BLaER1 (cell line): ENCODE measurements at regions not wholly inside any gene's neighbourhood (a gene's known extent, or its start where the extent isn't known, plus 50 kb on each side); places are given as distances from the start of the nearest gene placed in this dataset.
A peak's percentile ranks its signal among the peaks of the same experiment; 100 is the strongest.

Source experiments
- H3K27ac ChIP-seq: shearing (Covaris generic); formaldehyde crosslinking; 2 replicates; pipeline ENCODE4 v1.8.1; 2022
- H3K27me3 ChIP-seq: shearing (Covaris generic); formaldehyde crosslinking; 2 replicates; pipeline ENCODE4 v1.8.1; 2022
- H3K36me3 ChIP-seq: shearing (Covaris generic); formaldehyde crosslinking; 2 replicates; pipeline ENCODE4 v1.8.1; 2022
- H3K4me1 ChIP-seq: shearing (Covaris generic); formaldehyde crosslinking; 2 replicates; pipeline ENCODE4 v1.8.1; 2022
- H3K4me2 ChIP-seq: shearing (Covaris generic); formaldehyde crosslinking; 2 replicates; pipeline ENCODE4 v1.8.1; 2022
- H3K4me3 ChIP-seq: shearing (Covaris generic); formaldehyde crosslinking; 2 replicates; pipeline ENCODE4 v1.8.1; 2022
- H3K9ac ChIP-seq: shearing (Covaris generic); formaldehyde crosslinking; 2 replicates; pipeline ENCODE4 v1.8.1; 2022
- H3K9me3 ChIP-seq: shearing (Covaris generic); formaldehyde crosslinking; 2 replicates; pipeline ENCODE4 v1.8.1; 2022
- H4K20me1 ChIP-seq: shearing (Covaris generic); formaldehyde crosslinking; 2 replicates; pipeline ENCODE4 v1.8.1; 2022
- Cebpa-rat ChIP-seq: shearing (Covaris generic); IDR thresholded peaks from 2 replicates; pipeline ENCODE4 v1.8.1; 2022

DNA sequence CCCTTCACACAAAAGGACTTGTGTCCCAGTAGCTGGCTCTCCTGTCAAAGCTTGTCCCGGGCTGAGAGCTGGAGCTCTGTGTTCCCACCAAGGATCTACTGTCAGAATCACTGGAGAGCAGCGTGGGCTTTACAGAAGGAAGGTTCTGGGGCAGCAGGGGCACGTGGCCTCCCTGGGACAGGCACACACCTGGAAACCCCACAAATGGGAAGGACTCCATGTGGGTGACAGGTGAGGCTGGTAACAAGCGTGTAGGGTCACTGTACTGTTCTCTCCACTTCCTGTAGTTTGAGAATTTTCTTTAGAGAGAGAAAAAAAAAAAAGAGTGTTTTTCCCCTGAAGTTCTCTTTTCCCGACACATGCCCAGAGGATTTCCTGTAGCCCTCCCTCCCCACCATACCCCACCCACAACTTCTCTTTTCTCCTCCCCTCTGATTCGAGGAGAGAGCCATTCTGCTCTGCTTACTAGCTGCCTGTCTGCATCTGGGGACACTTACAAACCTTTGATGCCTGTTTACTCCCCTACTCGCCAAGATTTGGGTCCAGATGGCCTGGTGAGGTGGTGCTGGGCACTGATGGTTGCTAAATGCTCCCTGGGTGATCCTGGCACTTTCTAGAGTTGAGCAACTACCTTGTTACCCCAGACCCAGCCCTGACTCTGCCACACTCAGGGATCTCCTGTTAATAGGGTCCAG, 84.1 kb upstream of the SIRPA start:
- H4K20me1 ChIP-seq = no peaks in the 10 kb centered on the region
- no peaks in the 10 kb centered on the region for H3K27me3 ChIP-seq
- no peak overlapping the region for H3K4me3 ChIP-seq
- H3K27ac ChIP-seq = peak overlapping the region; percentile 10; the same call in 1 of the 2 replicates
- H3K4me1 ChIP-seq = peaks cover 25% of the 10 kb centered on the region
- no peak for TF ChIP-seq Cebpa-rat
- H3K4me2 ChIP-seq = peak overlapping the region; percentile 82
- H3K9me3 ChIP-seq = no peaks in the 10 kb centered on the region
- H3K9ac ChIP-seq = peak overlapping the region; percentile 44; the same call in 1 of the 2 replicates
- H3K36me3 ChIP-seq = no peaks in the 10 kb centered on the region

DNA sequence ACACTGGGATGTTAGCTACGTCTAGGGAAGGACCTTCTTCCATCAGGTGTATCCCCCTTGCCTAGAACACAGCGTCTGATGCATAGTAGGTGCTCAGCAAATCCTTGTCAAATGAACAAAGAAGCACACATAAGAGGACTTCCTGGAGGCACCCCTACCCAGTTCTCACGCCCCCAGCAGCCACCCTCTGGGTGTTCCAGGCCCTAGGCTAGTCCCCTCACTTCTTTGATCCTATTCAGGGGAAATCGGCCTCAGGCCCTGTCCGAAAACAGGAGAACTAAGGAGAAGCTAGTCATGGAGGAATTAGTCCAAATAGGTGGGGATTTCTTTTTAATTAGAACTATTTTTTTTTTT, 84.7 kb upstream of the SIRPA start:
- peak overlapping the region; percentile 2; the same call in 1 of the 2 replicates for H3K27ac ChIP-seq
- no peaks in the 10 kb centered on the region for H3K36me3 ChIP-seq
- no peak overlapping the region for H3K9ac ChIP-seq

DNA sequence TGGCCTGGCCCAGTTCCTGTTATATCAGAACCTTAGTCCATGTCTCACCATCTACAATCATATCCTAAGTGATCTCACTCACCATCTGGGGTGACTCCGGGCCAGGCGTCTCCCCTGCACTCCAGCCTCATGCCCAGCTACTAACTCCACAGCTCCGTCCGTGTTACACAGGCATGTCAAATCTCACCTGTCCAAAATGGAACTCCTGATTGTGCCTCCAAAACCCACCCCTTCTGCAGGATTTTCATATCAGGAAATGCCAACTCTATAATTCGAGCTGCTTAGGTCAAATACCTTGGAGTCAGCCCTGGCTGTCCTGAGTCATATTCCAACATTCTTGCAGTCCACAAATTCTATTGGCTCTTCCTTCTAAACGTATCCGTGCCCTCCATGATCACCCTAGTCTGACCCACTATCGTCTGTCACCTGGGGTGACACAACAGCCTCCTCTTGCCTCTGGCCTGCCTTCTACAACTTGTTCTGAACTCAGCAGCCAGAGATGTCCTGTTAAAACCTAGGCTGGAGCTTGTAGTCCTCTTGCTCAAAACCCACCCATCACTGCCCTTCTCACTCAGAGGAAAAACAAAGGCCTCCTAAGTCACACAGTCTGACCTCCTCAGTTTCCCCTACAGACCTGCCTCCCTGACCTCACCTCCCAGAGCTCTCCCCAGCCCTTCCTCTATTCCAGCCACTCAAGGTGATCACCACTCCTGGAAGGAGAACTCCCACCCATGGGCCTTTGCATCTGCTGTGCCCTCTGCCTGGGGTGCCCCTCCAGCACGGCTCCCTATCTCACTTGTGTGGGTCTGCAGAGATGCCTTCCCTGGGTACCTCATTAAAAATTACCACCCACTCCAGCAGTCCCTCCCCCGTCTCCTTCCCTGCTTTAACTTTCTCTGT, 85.3 kb upstream of the SIRPA start:
- H3K27me3 ChIP-seq = no peaks in the 10 kb centered on the region
- H3K4me1 ChIP-seq = peaks cover 22% of the 10 kb centered on the region
- H4K20me1 ChIP-seq = no peaks in the 10 kb centered on the region
- H3K4me3 ChIP-seq = no peak overlapping the region
- no peak overlapping the region for H3K27ac ChIP-seq
- H3K9ac ChIP-seq = no peak overlapping the region
- no peak for TF ChIP-seq Cebpa-rat
- H3K4me2 ChIP-seq = no peak overlapping the region
- H3K36me3 ChIP-seq = no peaks in the 10 kb centered on the region
- no peaks in the 10 kb centered on the region for H3K9me3 ChIP-seq

More for the DNA sequence above, 84.7 kb upstream of the SIRPA start:
- H3K9me3 ChIP-seq = no peaks in the 10 kb centered on the region
- no peaks in the 10 kb centered on the region for H4K20me1 ChIP-seq
- no peaks in the 10 kb centered on the region for H3K27me3 ChIP-seq
- no peak for TF ChIP-seq Cebpa-rat
- peaks cover 22% of the 10 kb centered on the region for H3K4me1 ChIP-seq
- H3K4me2 ChIP-seq = peak overlapping the region; percentile 82
- no peak overlapping the region for H3K4me3 ChIP-seq

DNA sequence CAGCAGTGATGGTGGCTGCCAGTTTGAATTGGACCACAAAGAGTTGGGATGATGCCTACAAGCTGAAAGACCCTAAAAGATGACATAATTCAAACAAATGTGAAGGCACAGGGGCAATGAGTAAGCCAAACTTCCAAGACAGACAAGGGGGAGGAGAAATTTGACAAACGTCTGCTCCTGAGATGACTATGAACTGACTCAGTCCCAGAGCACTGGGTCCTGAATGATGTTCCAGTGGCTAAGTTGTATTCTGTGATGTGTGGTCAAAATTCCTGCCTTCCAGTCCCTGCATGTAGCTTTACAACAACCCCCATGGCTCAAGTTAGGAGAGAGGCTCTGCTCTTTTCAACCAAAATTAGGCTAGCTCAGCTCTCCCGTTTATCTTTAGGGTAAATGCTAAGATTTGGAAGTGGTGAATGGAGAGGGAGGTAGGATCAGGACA, 86.1 kb upstream of the SIRPA start:
- Histone ChIP-seq H3K27ac (no peak overlapping the region), H3K9me3 (no peaks in the 10 kb centered on the region), H3K27me3 (no peaks in the 10 kb centered on the region; the same call in 1 of the 2 replicates), H3K36me3 (no peaks in the 10 kb centered on the region), H3K4me2 (no peak overlapping the region), H3K4me3 (no peak overlapping the region), H4K20me1 (no peaks in the 10 kb centered on the region), H3K4me1 (peaks cover 26% of the 10 kb centered on the region), H3K9ac (no peak overlapping the region)
- TF ChIP-seq Cebpa-rat = no peak

DNA sequence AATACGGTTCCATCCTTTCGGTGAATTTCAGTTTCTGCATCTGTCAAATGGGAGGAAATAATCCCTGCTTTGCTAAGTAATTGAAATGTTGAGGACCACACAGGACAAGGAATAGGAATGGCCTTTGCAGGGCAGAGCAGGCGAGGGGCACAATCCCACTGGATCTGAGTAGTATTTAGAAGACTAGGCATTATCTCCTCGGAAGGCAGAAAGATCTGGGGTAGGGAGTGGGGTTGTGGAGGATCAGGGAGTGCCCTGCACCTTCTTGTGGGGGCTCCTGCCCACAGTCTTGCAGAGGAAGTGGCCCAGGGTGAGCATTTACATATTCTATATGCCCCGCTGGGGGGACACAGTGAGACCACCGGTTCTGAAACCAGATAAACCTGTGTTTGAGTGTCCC, 87.1 kb upstream of the SIRPA start:
- Histone ChIP-seq H3K9ac (no peak overlapping the region), H3K36me3 (no peaks in the 10 kb centered on the region), H3K9me3 (no peaks in the 10 kb centered on the region), H3K4me1 (peaks cover 31% of the 10 kb centered on the region), H3K27ac (no peak overlapping the region), H4K20me1 (no peaks in the 10 kb centered on the region), H3K4me3 (no peak overlapping the region), H3K4me2 (no peak overlapping the region), H3K27me3 (no peaks in the 10 kb centered on the region; the same call in 1 of the 2 replicates)
- TF ChIP-seq Cebpa-rat = no peak

DNA sequence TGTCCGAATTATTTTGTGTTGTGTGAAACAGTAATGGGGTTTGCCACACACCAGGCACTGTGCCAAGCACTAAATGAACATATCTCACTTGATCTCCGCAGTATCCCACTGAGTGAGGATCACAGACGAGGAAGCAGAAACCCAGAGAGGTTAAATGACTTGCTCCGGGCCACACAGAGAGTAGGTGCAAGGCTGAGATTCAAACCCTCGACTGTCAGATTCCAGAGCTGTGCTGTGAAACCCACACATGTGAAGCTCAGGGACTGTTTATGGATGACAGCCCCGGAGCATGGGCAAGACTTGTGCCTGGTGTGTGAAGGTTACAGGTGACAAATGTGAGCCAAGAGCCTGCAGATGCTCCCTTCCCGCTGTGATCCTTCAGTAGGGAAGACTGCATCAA, 87.8 kb upstream of the SIRPA start:
- H3K4me2 ChIP-seq = no peak overlapping the region
- no peak overlapping the region for H3K4me3 ChIP-seq
- H4K20me1 ChIP-seq = no peaks in the 10 kb centered on the region
- H3K4me1 ChIP-seq = peaks cover 37% of the 10 kb centered on the region
- H3K27me3 ChIP-seq = peaks cover 3% of the 10 kb centered on the region; the same call in 1 of the 2 replicates
- H3K36me3 ChIP-seq = no peaks in the 10 kb centered on the region
- TF ChIP-seq Cebpa-rat = no peak
- H3K9ac ChIP-seq = no peak overlapping the region
- H3K27ac ChIP-seq = no peak overlapping the region
- H3K9me3 ChIP-seq = no peaks in the 10 kb centered on the region

DNA sequence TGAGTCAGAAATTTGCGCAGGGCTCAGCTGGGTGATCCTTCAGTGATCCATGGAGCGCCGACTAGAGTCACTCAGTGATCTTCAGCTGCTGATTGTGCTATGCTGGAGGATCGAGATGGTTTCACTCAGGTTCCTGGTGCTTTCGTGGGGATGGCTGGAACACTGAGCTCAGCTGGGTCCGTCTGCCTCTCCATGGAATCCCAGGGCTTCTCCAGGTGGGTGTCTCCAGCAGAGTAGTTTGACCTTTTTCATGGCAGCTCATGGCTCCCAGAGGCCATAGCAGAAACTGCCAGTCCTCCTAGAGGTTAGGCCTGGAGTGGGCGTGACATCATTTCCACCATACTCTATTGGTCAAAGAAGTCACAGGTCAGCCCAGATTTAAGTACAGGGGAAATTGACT, 88.8 kb upstream of the SIRPA start:
- peaks cover 36% of the 10 kb centered on the region for H3K4me1 ChIP-seq

DNA sequence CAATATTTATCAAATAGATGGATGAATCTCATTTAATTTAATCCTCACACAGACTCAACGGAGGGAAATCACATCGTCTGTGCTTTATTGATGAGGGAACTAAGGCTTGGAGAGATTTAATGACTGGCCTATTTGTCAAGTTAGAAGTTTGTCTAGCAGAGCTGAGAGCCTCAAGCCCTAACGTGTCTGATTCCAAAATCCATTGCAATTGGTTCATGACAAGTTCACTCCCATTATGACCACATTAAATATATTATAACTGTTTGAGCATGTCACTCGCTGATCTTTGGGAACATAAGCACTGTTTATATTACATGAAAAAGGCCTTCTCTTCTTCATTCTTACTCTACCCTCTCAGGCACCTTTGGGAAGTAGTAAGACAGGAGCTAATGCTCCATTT, 89.4 kb upstream of the SIRPA start:
- Histone ChIP-seq H3K9me3 (no peaks in the 10 kb centered on the region), H3K9ac (no peak overlapping the region), H3K4me3 (no peak overlapping the region), H3K4me1 (peaks cover 32% of the 10 kb centered on the region), H3K27ac (no peak overlapping the region), H3K4me2 (no peak overlapping the region), H4K20me1 (no peaks in the 10 kb centered on the region), H3K27me3 (peaks cover 3% of the 10 kb centered on the region; the same call in 1 of the 2 replicates), H3K36me3 (no peaks in the 10 kb centered on the region)
- TF ChIP-seq Cebpa-rat = no peak

More for the DNA sequence above, 88.8 kb upstream of the SIRPA start:
- no peaks in the 10 kb centered on the region for H3K9me3 ChIP-seq
- no peaks in the 10 kb centered on the region for H3K36me3 ChIP-seq
- H3K27ac ChIP-seq = no peak overlapping the region
- H3K9ac ChIP-seq = no peak overlapping the region
- H4K20me1 ChIP-seq = no peaks in the 10 kb centered on the region
- H3K4me2 ChIP-seq = no peak overlapping the region
- TF ChIP-seq Cebpa-rat = no peak
- peaks cover 3% of the 10 kb centered on the region; the same call in 1 of the 2 replicates for H3K27me3 ChIP-seq
- H3K4me3 ChIP-seq = no peak overlapping the region

DNA sequence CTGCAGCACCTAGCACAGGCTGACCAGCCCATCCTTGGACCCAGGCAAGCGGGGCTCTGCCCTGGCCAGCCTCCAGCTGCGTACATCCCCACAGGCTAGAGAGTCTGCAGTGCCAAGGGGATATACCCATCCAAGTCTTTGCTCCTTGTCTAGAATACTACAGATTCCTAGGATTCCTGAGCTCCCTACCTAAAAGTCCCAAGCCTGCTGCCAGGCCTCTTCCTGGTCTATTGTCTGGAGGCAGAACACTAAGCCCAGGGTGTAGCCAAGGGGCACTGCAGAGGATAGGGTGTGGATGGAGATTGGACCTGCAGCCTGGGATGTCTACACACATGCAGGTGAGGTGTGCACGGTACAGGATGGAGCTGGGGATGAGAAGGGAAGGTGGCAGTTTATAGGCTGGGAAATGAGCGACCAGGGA, 90.0 kb upstream of the SIRPA start:
- Histone ChIP-seq H3K27me3 (peaks cover 3% of the 10 kb centered on the region; the same call in 1 of the 2 replicates), H3K9ac (no peak overlapping the region)

DNA sequence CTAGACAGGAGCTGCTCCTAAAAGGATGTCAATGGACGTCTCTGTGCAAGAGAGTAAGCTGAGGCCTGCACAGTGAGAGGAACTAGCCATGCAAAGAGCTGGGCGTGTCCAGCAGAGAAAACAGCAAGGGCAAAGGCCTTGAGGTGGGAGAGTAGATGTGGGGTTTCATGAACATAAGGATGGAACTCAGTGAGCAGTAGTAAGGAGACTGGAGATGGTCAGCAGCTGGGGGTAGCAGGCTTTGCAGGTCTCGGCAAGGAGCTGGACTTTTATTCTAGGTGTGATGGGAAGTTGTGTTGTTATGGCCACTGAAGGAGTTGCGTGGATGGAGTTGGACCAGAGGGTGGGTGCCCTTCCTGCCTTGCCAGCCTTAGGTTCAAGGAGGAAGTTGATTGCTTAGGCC, 90.7 kb upstream of the SIRPA start:
- no peak for TF ChIP-seq Cebpa-rat
- H3K4me2 ChIP-seq = peak overlapping the region; percentile 93
- peaks cover 26% of the 10 kb centered on the region for H3K4me1 ChIP-seq
- H3K9me3 ChIP-seq = no peaks in the 10 kb centered on the region
- no peak overlapping the region for H3K27ac ChIP-seq
- H3K36me3 ChIP-seq = no peaks in the 10 kb centered on the region
- no peak overlapping the region for H3K9ac ChIP-seq
- peaks cover 3% of the 10 kb centered on the region; the same call in 1 of the 2 replicates for H3K27me3 ChIP-seq
- H3K4me3 ChIP-seq = no peak overlapping the region
- H4K20me1 ChIP-seq = no peaks in the 10 kb centered on the region

More for the DNA sequence above, 90.0 kb upstream of the SIRPA start:
- Histone ChIP-seq H3K4me2 (no peak overlapping the region), H3K36me3 (no peaks in the 10 kb centered on the region), H4K20me1 (no peaks in the 10 kb centered on the region), H3K4me3 (no peak overlapping the region), H3K27ac (no peak overlapping the region), H3K9me3 (no peaks in the 10 kb centered on the region), H3K4me1 (peaks cover 26% of the 10 kb centered on the region)
- TF ChIP-seq Cebpa-rat = no peak
